GM19351 (cell line): ENCODE measurements at regions not wholly inside any gene's neighbourhood (a gene's known extent, or its start where the extent isn't known, plus 50 kb on each side); places are given as distances from the start of the nearest gene placed in this dataset.

Experiments
- ATAC-seq: cut with Tn5 transposase; IDR thresholded peaks from one replicate; pipeline ENCODE4 v1.9.1; 2021; ENCODE audit warnings: mild to moderate bottlenecking, moderate library complexity; ENCODE audit not compliant: unreplicated experiment

DNA sequence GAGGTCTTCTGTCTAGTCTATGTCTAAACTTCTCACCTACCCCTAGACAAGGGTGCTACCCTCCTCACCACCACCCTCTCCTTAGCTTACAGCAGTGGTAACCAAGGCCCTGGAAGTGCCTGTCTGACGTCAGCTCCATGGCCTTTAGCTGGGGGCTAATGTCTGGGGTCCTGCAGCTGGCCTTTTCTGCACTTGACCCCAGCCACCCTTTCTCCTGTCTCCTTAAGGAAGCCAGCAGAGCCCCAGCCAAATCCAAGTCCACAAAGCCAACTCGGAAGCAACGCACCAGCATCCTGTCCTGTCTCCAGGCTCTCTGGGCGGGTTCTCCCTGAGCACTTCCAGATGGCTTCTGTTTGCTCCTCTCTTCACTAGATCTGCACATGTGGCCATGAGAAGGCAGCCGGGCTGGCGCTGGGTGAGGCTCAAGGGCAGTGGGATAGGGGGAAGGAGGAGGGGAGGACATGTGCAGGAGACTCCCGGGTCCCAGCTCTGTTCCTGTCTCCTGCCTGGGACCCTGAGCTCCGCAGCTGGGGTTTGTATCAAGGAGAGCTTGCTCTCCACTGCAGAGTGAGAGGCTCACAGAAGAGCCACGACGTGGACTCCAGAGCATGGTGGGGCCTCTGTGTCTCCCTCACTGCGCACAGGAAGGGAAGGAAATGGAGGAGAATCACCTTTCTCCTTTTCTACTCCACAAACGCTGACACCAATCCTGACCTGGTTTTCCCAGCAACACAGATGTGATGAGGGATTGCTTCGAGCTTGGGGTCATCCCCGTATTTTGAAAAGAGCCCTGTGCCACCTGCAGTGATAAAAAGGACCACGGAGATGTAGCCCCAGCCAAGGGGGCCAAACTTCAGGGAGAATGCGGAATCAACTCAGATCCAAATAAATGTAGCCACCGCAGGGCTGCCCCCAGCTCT is 204.2 kb downstream of the USP12 start:
- ATAC-seq = no peak

DNA sequence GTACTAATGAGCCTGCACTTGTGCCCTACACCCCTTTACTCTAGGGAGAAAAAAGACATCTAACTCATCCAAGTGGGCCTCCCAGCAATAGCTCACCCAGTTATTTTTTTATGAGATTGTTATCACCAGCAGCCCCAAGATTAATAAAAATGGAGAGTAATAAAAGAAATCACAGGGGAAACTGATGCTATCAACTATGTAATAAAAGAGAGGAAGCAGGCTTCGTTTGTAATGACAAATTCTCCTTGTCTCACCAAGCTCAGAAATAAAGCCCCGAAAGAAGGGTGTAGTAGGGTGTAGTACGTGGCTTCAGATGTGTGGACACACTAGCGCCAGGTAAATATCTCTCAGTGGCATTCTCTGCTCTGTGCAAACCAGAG is 204.9 kb downstream of the USP12 start:
- no peak for ATAC-seq

- ATAC-seq = no peak
These were observed 205.5 kb downstream of the USP12 start for GRCh38 chr13:26965952-26966700.

- ATAC-seq = no peak
These were observed 204.0 kb upstream of the GPR12 start for GRCh38 chr13:26964278-26965250.

DNA sequence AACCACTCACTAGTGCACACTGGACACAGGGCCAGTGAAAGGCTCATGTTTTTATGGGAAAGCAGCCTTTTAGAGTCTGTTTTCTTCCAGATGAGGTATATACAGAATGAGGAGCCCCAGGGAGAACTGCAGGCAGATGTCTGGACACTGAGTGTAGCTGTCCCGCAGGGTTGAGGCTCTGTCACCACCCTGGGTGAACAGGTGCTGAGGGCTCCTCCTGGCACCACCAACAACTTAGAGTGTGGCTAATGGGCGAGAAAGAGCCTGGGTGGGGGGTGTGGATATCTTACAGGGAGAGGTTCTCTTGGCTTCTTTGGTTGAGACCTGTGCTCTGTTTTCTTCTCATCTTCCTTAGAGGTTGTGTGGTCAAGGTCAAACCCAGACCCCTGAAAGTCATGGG is 202.1 kb upstream of the GPR12 start:
- ATAC-seq = no peak

DNA sequence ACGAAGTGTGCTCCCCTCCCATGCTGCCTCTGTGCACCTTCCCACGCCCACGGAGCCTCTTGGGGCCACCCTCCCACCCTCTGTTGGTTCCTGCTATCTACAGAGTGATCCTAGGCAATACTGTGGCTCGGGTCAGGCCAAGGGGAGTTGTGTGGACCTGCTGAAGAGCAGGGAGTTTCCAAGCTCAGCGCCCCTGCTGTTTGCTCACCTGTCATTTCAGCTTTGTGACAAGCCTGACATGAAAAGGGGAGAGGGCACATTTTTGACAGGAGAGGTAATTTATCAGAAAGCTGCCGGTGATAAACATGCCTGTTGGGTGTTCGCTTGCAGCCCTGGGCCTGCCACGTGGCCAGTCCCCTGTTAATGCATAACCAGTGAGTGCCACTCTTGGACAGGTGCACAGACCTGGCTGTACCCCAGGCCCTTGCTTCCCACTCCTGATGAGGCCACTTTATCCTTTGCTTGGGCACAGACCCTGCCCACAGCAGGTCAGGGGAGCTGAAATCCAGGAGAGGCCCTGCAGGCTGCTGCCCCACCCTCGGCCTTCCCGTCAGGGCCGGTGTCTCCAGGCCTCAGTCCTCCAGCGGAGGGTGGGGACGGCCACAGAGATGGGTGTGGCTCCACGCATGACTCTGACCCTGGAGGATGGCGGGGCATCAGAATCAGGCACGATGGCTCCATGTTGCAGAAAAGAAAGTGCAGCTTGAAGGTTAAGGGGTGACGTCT is 201.5 kb upstream of the GPR12 start:
- no peak for ATAC-seq

GRCh38 chr13:26957182-26957581 is 196.6 kb upstream of the GPR12 start:
- ATAC-seq = no peak

- no peak for ATAC-seq
These were observed 196.0 kb upstream of the GPR12 start for GRCh38 chr13:26956522-26957142.

GRCh38 chr13:26954976-26955375 is 194.4 kb upstream of the GPR12 start:
- ATAC-seq = no peak

- ATAC-seq = no peak
These were observed 192.7 kb upstream of the GPR12 start for GRCh38 chr13:26953291-26953690.

GRCh38 chr13:26952551-26953143 is 192.1 kb upstream of the GPR12 start:
- no peak for ATAC-seq

- ATAC-seq = no peak
These were observed 191.1 kb upstream of the GPR12 start for GRCh38 chr13:26951581-26952177.

GRCh38 chr13:26950968-26951367 is 190.4 kb upstream of the GPR12 start:
- no peak for ATAC-seq

DNA sequence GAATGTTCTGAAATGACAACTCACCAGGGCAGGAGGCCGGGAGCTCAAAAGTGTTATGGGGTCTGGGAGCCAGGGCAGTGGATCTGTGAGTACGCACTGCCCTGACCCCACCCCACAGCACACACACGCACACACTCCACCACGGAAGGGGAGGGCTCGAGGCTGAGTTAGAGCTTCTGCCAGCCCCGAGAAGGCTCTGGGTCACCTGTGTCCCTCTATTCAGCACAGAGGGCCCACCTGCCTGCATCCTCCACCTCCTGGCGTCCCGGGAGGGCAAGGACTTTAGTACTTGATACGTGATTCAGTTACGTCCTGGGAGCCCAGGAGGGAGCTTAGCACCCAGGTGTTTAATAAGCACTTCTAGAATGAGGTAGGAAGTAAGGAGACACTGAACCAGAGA is 190.0 kb upstream of the GPR12 start:
- no peak for ATAC-seq

DNA sequence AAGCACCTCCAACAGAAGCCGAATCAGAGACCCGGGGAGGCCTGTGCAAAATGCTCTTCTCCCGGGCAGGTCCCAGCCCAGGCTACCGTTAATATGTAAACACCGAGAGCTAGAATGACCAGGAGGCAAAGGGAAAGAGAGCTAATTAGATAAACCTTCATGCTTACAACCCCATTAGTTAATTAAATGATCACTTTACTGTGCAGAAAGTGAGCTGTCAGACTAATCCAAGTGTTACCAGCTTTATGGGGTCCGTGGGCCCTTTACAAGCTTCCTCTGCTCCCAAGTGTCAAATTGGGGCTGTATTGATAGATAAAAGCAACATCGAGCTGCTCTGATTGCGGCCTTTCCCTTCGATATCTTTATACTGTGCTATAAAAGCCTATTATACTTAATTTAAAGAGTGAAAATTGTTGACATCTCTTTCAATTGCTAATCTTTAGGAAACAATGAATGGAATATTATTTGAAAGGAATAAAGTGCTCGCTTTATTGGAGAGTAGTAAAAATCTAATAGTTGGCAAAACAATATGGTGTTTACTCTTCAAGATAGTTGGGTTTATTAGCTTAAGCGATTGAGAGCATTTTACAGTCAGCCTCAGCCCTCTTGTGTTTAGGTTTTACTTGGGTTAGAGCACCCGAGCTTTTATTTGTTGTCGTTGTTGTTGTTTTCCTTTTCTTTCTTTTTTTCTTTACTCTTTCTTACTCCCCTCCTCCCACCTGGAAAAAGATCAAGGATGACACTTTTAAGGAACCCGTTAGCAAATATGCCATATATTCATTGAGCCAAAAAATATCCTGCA is 189.3 kb upstream of the GPR12 start:
- ATAC-seq = no peak

- ATAC-seq = no peak
These were observed 187.8 kb upstream of the GPR12 start for GRCh38 chr13:26948353-26948752.

DNA sequence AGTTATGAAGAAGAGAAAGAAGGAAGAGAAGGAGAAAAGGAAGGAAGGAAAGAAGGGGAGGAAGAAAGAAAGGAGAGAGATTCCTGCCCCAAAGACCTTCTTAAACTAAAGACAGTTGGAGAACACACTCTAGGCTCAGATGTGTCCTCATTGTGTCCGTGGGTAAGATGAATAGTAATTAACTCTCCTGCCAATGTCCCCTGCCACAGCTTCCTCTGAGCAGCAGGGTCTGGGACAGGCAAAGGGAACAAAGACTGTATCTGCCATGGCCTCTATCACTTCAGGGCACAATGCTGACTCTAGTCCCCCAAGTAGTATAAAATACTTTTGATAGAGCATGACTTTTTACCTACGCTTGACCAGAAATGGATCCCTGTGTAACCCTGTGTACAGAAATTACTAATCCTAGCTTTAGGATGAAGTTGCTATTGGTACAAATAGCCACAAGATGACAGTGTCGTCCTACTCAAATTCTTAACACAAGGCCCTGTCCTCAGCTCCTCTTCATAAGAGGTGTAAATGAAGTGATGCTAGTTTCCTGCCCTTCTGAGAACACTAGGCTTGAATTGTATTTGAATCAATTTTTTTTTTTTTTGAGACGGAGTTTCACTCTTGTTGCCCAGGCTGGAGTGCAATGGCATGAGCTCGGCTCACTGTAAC is 186.2 kb upstream of the GPR12 start:
- peak; percentile 56 for ATAC-seq

- ATAC-seq = no peak
These were observed 183.2 kb upstream of the GPR12 start for GRCh38 chr13:26943748-26944147.
